Thyroid gland (tissue), 4 donors: ENCODE measurements at regions not wholly inside any gene's neighbourhood (a gene's known extent, or its start where the extent isn't known, plus 50 kb on each side); places are given as distances from the start of the nearest gene placed in this dataset.

Experiments used
- POLR2A ChIP-seq, 2 donors: fragments of 450-650 bp; IDR thresholded peaks; one replicate each; pipeline ENCODE4 v1.6.1; 2017; ENCODE audit warnings: antibody characterized with exemption in 2 of 2, mild to moderate bottlenecking in 2 of 2, moderate library complexity in 1 of 2
- TF ChIP-seq, protein P1 (sequence below), 6 experiments: fragments of 200-600 bp in 3 of 6; fragments of 450-650 bp in 3 of 6; sonication (generic) in 3 of 6; IDR thresholded peaks; one replicate each; pipeline ENCODE4 v1.5.1; 2016 to 2019; ENCODE audit warnings: antibody characterized with exemption in 6 of 6, mild to moderate bottlenecking in 2 of 6, inconsistent platforms in 1 of 6, moderate library complexity in 1 of 6

DNA sequence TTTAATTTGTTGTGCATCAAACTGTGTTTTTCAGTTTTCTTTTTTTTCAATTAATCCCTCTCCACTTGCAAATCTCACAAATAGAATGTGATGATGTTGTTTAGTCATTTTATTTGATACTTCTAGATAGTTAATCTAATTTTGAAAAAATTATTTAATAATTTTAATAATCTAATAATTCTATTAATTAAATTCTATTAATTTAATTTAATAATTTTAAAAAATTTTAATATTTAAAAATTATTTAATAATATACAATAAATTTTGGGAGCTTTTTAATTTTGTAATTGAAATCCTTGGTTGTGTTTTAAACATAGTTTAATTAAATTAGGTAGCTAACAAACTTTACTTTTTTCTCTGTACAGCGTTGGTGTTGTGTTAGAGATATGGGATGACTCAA, 393.8 kb downstream of the OLFM4 start:
- TF ChIP-seq, protein P1, sequence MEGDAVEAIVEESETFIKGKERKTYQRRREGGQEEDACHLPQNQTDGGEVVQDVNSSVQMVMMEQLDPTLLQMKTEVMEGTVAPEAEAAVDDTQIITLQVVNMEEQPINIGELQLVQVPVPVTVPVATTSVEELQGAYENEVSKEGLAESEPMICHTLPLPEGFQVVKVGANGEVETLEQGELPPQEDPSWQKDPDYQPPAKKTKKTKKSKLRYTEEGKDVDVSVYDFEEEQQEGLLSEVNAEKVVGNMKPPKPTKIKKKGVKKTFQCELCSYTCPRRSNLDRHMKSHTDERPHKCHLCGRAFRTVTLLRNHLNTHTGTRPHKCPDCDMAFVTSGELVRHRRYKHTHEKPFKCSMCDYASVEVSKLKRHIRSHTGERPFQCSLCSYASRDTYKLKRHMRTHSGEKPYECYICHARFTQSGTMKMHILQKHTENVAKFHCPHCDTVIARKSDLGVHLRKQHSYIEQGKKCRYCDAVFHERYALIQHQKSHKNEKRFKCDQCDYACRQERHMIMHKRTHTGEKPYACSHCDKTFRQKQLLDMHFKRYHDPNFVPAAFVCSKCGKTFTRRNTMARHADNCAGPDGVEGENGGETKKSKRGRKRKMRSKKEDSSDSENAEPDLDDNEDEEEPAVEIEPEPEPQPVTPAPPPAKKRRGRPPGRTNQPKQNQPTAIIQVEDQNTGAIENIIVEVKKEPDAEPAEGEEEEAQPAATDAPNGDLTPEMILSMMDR (IDR thresholded peaks at IDR 0.05): no peak
- no peak for TF ChIP-seq POLR2A (IDR thresholded peaks at IDR 0.05)
